Epidermal melanocyte (primary cell): ENCODE measurements at regions not wholly inside any gene's neighbourhood (a gene's known extent, or its start where the extent isn't known, plus 50 kb on each side); places are given as distances from the start of the nearest gene placed in this dataset.

ENCODE experiments used
- DNase-seq: peaks from one replicate; pipeline ENCODE4 v3.0.0; 2011; ENCODE audit warnings: low spot score; ENCODE audit not compliant: insufficient read length

DNA sequence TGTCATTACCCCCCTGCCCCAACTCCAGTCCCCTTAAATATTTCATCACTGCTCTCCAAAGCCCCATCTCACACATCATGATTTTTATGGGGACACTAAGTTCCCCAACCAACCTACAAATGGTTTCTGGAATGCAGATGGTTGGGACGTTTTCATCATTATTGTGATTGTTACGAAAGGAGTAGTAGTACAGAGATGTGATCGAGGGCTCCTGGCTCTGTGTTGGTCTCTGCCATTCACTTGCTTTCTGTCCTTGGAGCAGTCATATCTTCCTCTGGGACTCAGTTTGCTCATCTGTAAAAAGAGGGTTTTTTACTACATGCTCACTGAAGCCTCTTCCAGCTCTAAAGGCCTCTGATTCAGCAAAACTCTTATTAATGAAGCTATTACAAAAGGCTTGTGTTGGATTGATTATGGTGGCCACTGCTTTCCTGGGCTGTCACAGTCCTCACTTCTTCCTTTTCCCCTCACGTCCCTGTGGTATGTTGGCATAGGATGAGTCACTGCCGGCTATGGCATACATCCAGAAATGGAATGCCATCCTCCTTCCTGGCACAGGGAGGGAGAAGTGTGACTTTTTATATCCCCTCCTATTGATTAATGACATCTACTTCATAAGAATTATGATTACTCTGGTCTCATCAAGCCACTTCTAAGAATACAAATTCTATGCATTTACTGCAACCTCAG is 593.7 kb downstream of the METTL15 start:
- no peak for DNase-seq

DNA sequence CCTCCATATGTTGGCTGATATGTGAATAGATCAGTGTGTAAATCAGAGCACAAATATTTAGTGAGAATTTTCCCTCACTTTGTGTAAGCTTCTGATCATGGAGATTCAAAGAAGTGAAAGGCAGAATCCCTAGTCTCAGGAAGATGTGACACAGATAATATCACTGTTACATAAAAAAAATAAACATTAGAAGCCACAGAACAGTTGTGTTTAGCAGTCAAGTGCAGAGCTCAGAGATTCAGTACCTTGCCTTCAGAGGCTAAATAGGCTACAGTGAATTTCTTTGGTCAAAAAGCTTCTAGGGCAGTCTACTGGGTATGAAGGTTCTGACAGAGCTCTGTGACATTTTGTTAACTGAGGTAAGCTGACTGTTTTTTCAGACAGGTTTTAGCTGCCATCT is 591.5 kb downstream of the METTL15 start:
- no peak for DNase-seq

DNA sequence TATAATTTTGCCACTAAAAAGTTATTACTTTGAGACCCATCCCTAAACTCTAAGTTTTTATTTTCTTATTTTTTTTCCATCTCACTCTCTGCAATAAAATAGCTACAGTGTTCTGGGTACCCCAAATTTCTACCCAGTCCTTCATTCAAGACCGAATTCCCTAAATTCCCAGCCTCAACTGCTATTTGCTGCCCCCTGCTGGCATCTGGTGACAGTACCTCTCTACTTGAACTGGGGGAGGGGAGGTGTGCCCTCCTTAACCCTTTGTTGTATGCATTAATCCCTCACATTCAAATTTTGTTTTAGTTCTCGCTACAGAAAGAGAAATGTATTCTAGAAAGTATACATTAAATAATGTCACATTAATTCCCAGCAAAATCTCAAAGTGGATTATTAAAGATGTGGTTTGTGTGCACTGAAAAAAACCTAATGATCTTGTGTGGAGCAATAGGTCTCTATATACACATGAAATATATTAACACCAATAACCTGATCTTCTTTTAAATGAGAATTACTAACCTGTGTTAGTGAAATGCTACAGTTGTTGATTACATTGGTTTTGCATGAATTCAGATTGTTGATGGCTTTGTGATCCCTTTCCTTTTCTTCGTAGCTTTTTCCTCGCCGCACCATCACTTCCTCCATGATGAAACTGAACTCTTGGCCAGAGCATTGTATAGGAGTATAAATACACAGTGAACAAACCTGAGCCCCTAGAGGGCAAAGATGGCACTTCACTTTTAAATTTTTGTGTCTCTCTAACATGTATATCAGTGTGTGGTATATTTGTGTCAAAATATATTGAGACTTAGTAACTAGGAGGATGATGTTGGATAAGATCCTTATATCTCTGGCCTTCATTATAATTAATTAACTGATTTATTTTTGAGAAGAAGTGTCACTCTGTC is 590.0 kb downstream of the METTL15 start:
- DNase-seq = peak; percentile 37

DNA sequence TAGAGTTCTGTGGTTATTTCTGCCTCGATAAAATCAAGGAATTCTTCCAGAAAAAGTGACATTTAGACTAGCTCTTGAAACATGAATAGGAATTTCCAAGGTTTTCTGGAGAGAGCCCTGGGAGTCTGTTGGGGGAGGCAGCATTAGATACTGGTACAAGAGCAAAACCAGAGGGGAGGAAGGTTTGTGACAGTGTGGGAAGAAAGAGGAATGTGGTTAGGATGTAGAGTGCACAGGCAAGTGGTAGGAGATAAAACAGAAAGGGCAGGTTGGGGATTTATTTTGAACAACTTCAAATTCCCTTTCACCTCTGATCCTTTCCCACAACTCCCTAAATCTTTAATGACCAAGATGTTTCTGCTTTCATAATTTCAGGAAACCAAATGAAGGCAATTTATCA is 588.4 kb downstream of the METTL15 start:
- no peak for DNase-seq

DNA sequence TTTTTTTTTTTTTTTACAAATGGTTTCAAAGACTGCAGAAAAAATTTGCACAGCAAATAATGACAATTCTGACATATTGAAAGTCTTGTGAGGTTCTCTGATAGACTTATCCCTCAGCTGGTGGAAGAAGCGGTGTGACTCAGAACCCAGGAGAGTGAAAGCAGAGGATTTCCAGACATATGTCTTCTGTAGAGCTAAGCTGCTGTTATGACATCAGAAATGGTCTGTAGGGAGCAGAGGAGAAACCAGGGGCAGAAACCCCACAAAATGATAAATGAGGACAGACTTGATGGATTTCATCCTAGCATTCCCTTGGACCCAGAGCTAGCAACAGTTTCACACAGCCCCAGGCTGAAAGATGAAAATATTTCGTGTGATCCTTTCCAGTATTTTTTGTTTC is 582.6 kb downstream of the METTL15 start:
- DNase-seq = no peak

DNA sequence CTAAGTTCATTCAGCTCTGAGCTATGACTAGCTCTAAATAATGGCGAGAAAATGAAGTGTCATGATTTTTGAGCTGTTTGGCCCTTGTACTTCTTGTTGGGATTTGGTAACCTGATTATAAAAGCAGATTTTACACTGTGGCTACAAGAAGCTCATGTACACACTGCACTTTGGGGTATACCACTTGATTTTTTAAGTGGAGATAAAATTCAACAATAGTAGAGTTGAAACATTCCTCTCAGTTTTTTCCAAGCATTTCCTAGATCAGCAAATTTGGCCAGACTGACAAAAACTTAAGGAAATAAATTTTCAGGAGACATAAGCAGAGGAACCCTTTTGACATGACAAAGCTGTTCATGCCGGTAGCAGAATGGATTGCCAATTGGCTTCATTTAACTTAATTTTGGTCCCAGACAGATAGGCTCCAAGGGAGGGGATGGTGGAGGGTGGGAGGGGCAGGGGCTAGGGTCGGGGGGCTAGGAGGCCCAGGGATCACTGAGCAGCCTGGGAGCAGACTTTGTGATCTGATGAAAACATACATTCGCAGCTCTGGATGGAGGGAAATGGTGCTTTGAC is 575.9 kb downstream of the METTL15 start:
- DNase-seq = no peak

DNA sequence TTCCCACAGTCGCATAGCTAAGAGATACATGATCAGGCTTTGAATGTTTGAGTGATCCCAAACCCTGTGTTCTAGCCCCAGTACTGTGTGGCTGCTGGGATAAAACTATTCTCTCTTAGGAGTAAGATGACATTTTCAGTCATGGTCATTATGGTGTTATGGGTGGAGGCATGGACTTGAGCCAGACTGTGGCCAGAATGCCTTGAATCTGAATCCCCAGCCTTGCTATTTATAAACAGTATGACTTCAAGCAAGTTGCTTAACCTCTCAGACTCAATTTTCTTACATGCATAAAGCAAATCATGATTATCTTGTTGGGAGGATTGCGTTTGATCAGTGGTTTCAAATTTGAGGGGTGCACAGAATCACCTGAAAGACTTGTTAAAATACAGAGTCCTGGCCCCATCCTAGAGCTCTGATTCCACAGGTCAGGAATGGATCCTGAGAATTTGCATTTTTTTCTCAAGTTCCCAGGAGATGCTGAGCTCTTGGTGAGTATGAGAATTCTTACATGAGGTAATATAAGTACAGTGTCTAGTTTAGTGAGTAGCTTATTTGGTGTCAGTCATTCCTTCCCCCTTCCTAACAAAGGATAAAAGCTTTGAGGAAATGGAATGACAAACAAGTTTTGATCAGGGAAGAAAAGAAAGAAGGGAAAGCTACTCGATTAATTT is 571.7 kb downstream of the METTL15 start:
- DNase-seq = peak; percentile 23

DNA sequence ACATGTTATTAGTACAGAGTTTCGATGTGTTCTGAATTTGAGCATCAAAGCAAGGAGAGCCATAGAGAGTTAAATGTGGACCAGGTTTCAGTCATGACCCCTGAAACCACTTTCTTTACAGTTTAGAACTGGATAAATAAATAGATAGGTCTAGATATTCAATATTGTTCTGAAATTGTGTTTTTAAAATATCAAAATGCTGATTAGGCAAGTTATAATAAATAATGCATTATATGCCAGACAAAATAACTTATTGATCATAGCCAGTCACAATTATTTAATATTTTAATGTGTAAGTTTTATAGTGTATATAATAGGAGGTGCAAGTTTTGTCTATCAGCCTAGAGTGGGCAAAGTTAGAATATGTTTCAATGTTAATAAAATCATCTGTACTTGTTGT is 569.5 kb downstream of the METTL15 start:
- DNase-seq = no peak

DNA sequence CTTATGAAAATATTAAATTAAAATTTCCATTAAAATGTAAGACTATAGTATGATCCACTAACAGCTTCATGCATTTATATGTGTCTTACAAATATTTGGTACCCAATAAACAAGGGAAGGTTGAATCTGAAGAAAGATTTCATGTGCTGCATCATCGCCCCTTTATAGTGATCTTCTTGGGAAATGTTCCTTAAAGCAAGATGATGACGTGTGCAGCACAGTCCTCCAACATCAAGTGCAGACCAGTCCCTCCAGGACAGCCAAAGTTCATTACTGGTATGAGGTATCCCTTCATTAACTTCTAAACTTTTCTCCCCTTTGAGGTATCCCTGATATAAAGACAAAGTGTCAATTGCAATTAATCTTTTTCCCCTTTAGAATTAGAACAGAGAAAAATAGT is 567.0 kb downstream of the METTL15 start:
- no peak for DNase-seq

DNA sequence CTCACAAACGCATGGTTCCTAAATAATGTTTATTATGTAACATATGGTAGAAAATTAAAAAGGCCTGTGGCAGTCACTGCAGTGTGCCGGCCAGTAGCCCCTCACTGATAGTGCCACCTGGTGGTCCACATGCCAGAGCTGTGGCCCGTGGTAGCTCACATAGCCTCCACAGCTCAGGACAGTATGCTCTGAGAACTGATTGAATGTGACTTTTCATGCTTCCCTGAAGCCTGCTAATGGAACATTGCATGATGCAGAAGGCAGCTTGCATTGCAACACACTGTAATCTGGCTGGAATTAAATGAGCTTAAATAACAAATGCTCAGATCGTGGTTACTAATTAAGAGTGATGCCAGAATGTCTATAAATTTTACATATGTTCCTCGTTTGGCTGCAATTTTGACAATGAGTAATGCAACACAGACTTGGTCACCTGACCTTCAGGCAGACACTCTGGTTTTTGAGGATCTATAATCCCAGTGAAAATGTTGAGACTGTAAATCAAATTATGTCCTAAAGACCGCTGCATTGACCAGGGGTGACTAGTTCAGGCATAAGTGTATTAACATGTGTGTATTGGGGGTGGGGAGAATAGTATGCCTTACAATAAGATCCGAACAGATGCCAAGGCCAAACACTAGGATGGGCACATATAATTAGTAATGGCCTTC is 566.4 kb downstream of the METTL15 start:
- peak; percentile 40 for DNase-seq

DNA sequence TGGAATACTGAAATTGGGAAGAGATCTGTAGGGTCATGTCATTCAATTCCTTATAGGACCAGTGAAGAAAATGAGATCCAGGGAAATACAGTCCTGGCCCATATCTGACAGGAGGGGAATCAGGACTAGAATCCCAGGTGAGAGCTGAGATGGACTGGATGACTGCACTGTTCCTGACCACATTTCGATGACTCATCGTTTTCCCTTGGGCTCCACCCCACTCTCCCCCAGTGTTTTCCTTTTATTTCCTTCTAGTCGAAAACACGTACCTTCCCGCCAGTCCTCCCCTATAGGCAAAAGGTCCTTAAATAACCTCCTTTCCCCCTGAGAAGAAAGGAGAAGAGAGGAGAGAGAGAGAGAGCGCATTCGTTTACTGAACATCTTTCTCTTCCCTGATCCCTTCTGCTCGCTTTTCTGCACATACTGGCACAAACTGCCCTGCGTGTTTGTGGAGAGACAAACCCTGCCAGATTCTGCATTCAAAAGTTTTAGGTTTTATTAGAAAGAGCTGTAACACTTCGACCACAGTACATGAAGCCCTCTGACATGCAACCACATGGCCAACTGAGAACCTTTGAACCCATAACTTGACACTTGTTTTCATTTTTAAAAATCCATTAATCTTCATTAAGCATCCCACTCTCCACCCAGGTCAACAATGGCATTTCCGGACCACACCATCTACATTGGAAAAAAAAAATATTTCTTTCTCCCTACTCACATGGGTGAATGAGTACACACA is 565.7 kb downstream of the METTL15 start:
- no peak for DNase-seq

DNA sequence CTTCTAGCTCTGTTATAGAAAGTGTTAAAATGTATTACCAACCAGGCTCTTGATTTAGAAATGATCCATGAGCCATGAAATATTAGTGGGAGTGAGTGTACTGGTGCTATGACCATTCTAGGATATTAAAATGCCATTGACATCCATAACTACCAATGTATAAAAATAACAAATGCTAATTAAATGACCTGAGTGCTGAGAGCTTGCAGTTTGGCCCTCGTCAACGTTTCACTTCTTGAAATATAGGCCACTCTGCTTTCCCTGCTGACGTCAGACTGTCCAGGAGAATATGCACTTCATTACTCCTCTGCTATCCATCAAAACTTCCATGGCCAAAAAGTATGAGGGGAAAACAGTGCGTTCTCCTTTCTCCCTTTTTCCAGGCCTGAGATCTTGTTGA is 563.1 kb downstream of the METTL15 start:
- DNase-seq = no peak

DNA sequence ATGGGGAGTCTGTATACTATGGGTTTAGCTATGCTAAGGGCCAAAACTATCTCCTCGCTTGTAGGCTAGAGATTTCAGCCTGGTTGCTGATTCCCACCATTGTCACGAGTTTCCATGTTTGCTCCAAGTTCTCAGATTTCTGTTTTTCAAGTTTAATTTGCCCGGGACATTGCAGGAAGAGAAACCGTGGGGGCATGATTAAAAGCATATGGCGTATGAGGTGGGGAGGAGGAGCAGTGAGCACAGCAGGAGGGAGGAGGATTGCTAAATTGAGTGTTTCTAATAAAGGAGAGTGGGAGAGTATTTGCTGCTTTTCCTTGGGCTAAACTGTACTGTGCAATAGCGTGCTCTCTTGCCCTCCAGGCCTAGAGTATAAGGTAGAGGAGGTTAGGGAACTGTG is 558.4 kb downstream of the METTL15 start:
- DNase-seq = no peak

DNA sequence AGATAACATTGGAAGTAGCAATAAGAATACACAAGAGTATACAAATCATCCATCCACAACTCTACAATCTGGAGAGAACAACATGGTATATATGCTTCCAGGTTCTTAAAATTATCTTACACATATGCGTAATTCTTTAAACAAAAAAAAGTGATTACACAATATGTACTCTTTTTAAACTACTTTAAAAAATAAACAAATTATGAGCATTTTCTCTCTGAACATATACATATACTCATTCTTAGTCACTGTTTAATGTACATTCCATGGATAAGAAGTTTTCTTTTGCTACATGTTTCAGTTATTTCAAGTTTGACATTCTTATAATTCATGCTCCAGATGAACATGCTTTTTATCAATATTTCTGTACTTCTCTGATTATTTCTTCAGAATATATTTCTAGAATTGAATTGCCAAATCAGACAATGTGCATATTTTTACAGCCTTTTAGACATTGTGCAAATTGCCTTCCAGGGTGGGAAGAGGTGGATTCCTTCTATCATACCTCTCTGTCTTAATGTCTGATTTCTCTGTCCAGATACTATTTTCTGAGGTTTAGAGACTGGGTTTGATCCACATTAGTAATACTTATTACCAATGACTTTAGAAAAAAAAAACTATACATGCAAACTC is 551.6 kb downstream of the METTL15 start:
- no peak for DNase-seq

DNA sequence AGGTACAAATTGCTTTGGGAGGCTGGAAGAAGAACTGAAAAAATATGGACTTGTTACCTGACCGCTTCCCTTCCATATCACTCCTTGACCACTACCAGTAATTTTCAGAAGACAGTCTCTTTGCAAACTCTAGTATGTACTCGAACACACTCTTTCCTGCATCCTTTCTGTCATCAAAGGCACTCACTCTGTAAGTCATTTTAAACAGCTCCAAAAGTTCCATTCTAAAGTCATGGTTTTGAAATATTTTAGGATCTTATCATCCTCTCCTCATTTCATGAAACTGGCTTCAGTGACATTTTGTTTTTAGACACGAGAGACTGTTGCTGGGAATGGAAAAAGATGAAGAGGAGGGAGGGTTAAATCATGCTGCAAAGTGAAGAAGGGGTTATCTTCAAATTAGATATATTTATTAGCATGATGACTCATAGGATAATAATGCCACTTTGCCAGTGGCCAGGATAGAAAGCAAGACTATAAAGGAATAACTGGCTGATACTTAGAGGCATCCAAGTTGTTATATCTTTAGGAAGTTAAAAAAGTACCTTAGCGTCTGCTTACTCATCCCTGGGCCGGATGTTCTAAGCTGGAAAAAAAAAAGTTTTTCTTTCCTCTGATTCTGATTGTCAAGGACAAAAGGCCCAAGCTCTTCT is 549.3 kb downstream of the METTL15 start:
- no peak for DNase-seq

DNA sequence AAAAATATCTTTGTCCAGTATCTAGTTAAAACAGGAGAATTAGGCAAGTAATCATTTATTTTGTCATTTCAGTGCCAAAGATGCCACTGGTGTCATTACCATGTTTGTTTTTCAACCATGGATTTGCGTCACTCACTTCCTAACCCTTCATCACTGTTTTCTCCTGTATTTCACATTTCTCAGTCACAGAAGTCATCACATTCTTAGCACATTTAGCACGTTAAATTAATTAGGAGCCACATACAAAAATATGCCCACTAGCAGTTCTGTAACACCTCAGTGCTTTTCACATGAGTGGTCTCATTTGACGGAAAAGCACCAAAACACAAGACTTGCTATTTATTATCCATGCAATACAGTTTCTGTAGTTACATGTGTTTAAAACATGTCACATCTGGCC is 546.0 kb downstream of the METTL15 start:
- DNase-seq = no peak

DNA sequence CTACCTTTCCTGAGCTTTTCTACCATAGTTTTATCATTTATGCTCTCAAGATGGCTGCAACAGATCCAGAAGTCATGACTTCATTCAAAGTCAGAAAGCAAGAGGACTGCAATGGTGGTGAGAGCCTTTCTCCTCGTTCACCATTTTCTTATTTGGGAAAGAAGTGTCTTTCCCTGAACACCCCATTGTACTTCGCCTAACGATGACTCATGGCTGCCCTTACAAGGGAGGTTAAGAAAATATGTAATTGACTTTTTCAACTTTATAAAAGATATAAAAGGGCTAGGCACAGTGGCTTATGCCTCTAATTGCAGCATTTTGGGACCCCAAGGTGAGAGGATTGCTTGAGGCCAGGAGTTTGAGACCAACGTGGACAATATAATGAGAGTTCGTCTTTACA is 541.7 kb downstream of the METTL15 start:
- no peak for DNase-seq

DNA sequence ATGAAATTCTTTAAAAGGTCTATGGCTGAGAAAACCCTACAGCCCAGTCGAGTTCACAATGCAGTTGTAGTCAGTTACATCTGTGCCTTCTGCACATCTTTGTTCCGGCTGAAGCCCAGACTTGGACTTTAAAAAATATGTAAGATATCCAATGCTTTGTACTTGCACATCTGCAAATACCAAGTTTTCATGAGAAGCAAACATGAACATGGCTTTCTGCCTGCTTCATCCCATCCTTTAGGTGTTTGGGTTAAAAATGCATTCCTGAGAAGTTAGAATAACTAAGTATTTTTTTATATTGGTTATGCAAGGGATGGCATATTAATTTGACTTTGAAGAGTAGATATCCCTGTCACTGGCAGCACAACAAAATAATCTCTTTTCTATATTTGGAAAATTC is 528.4 kb downstream of the METTL15 start:
- DNase-seq = peak; percentile 22

DNA sequence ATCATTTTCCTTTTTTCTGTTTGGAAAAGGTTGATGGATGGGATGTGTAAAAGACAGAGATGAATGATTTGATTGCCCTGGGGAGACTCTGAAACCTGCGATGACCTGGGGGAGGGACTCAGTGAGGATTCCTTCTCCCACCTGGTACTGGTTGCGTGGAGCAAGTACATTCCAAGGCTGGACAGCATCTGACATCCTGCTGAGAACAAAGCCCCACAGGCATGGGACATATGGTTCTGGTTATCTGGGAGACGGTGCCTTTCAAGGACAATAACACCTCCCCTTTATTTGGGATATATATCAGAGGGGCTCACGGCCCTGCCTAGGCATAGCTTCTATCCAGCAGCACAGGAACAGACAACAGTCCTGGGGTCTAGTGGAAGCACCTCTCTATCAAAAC is 527.8 kb downstream of the METTL15 start:
- no peak for DNase-seq

DNA sequence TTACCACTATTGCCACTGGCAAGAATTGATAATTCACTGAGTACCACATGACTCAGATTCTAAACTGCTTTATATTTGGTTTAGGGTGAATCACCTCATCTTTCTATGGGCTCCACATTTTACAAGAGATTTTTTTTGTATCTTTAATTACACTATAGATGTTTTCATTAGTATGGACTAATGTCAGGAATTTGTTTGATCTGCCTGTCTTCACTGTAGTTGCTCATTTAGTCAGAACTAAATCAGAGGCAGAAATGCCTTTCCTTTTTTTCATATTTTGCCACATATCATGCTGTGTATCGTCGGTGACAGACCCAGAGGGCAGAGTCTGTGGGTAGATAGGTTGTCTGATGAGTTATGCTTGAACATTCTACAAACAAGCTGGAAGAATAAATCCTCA is 524.1 kb downstream of the METTL15 start:
- DNase-seq = no peak
